ENCODE measurements at regions not wholly inside any gene's neighbourhood (a gene's known extent, or its start where the extent isn't known, plus 50 kb on each side); places are given as distances from the start of the nearest gene placed in this dataset.
A peak's percentile ranks its signal among the peaks of the same experiment; 100 is the strongest.

DNA sequence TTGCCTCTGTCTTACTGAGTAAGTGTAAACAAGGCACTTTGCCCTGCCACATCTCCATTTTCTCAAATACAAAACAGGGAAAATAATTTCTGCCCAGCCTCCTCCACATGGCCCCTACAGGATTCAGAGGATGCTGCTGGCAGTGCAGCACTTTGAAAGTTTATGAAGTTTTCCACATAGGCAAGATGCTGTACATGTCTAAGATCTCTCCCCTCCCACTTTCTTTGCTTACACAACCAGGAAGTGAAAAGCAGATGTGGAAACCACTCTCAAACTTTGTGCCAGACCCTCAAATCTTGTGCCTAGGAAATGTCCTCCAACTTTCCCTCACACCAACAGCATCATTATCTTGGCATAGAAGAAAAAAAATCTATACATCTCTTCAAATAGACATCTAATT is 257.0 kb upstream of the LDB2 start:
- peaks cover 6% of the 10 kb centered on the region for H3K4me1 Mint-ChIP-seq
- H3K27ac Mint-ChIP-seq: no peak overlapping the region
- intact Hi-C loops (cut with micrococcal nuclease): no loop called here
- peaks cover 3% of the 10 kb centered on the region for H3K9me3 Mint-ChIP-seq
- H3K27me3 Mint-ChIP-seq: peaks cover 6% of the 10 kb centered on the region
- no peak overlapping the region for H3K4me3 Mint-ChIP-seq
- H3K36me3 Mint-ChIP-seq (ENCODE audit: low read depth): peaks cover 2% of the 10 kb centered on the region
- no peak for DNase-seq

- H3K4me1 Mint-ChIP-seq: no peaks in the 10 kb centered on the region
- H3K36me3 Mint-ChIP-seq (ENCODE audit: low read depth): no peaks in the 10 kb centered on the region
- H3K9me3 Mint-ChIP-seq: peaks cover 5% of the 10 kb centered on the region
- intact Hi-C loops (cut with micrococcal nuclease): no loop called here
- no peak overlapping the region for H3K4me3 Mint-ChIP-seq
- no peak overlapping the region for H3K27ac Mint-ChIP-seq
- H3K27me3 Mint-ChIP-seq: peaks cover 6% of the 10 kb centered on the region
- DNase-seq: no peak
These were observed 255.1 kb upstream of the LDB2 start for GRCh38 chr4:17153572-17153971.

DNA sequence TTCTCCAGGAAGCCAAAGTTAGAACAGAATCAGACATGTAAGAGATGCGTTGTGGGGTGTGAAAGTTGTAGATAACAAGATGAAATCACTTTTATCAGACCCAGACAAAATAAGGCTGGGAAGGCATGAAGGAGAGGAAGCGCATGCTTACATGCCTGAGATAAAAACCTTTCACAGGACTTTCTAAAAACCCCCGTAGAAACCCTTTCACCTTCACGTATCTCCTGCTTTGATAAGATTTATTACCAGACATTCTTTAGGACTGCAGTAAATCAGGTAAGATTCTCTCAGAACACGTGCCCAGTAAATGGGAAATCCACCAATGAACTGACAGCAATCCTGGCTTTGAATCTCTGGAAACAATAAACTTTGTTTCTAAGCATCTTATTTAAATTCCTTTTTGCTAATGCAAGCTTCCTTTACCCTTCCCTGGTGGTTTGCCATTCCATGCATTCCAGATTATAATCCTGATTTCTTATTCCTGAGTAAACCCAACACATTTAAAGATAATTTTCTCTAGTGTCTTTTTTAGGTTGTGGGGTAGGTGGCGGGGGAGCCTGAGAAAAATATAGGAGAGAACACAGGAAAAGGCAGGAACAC is 254.6 kb upstream of the LDB2 start:
- no peaks in the 10 kb centered on the region for H3K36me3 Mint-ChIP-seq (ENCODE audit: low read depth)
- H3K4me1 Mint-ChIP-seq: no peaks in the 10 kb centered on the region
- peaks cover 6% of the 10 kb centered on the region for H3K27me3 Mint-ChIP-seq
- peaks cover 5% of the 10 kb centered on the region for H3K9me3 Mint-ChIP-seq
- H3K4me3 Mint-ChIP-seq: no peak overlapping the region
- intact Hi-C loops (cut with micrococcal nuclease): no loop called here
- no peak overlapping the region for H3K27ac Mint-ChIP-seq
- no peak for DNase-seq

DNA sequence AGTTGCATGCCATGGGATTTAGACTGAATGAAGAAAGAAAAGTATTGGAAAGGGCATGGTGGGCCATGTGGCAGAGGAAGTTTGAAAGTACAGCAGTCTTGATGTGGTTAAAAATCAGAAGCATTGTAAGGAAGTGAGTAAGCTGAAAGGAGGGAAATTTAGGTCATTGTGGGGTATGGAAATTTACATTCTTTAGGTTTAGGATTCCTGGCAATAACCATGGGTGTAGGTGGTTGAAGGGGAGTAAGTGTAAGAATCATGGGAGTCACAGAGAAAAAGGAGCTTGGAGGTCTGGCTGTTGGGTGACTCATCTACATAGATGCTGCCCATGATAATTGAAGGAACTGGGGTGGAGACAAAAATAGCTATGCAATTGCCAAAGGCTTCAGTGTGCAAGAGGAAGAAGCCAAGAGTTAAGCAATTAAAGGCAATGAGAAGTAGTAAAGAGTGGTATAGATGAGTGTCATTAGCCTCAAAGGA is 243.8 kb upstream of the LDB2 start:
- no peak overlapping the region for H3K4me3 Mint-ChIP-seq
- peaks cover 10% of the 10 kb centered on the region for H3K9me3 Mint-ChIP-seq
- H3K36me3 Mint-ChIP-seq (ENCODE audit: low read depth): no peaks in the 10 kb centered on the region
- H3K27ac Mint-ChIP-seq: no peak overlapping the region
- intact Hi-C loops (cut with micrococcal nuclease): no loop called here
- DNase-seq: no peak
- no peaks in the 10 kb centered on the region for H3K27me3 Mint-ChIP-seq
- H3K4me1 Mint-ChIP-seq: peaks cover 6% of the 10 kb centered on the region

- intact Hi-C loops (cut with micrococcal nuclease): no loop called here
- no peak for DNase-seq
- Mint-ChIP-seq H3K27ac (no peak overlapping the region), H3K4me3 (no peak overlapping the region), H3K36me3 (ENCODE audit: low read depth) (no peaks in the 10 kb centered on the region), H3K9me3 (peaks cover 10% of the 10 kb centered on the region), H3K4me1 (peaks cover 6% of the 10 kb centered on the region), H3K27me3 (no peaks in the 10 kb centered on the region)
These were observed 240.4 kb upstream of the LDB2 start for GRCh38 chr4:17138847-17139246.

GRCh38 chr4:17134565-17134964 is 236.1 kb upstream of the LDB2 start:
- H3K27me3 Mint-ChIP-seq: no peaks in the 10 kb centered on the region

GRCh38 chr4:17134100-17134499 is 235.7 kb upstream of the LDB2 start:
- Mint-ChIP-seq H3K4me1 (no peaks in the 10 kb centered on the region), H3K4me3 (no peak overlapping the region), H3K36me3 (ENCODE audit: low read depth) (no peaks in the 10 kb centered on the region), H3K27ac (no peak overlapping the region), H3K9me3 (no peaks in the 10 kb centered on the region), H3K27me3 (no peaks in the 10 kb centered on the region)
- no peak for DNase-seq
- intact Hi-C loops (cut with micrococcal nuclease): no loop called here

More at GRCh38 chr4:17134565-17134964, 236.1 kb upstream of the LDB2 start:
- H3K4me1 Mint-ChIP-seq: no peaks in the 10 kb centered on the region
- H3K9me3 Mint-ChIP-seq: no peaks in the 10 kb centered on the region
- no peak for DNase-seq
- no peaks in the 10 kb centered on the region for H3K36me3 Mint-ChIP-seq (ENCODE audit: low read depth)
- H3K27ac Mint-ChIP-seq: no peak overlapping the region
- intact Hi-C loops (cut with micrococcal nuclease): no loop called here
- H3K4me3 Mint-ChIP-seq: no peak overlapping the region

GRCh38 chr4:17132226-17132625 is 233.8 kb upstream of the LDB2 start:
- Mint-ChIP-seq H3K9me3 (no peaks in the 10 kb centered on the region), H3K4me3 (no peak overlapping the region), H3K36me3 (ENCODE audit: low read depth) (no peaks in the 10 kb centered on the region), H3K4me1 (no peaks in the 10 kb centered on the region), H3K27me3 (no peaks in the 10 kb centered on the region), H3K27ac (no peak overlapping the region)
- DNase-seq: no peak
- intact Hi-C loops (cut with micrococcal nuclease): no loop called here

- intact Hi-C loops (cut with micrococcal nuclease): no loop called here
- H3K4me1 Mint-ChIP-seq: no peaks in the 10 kb centered on the region
- no peaks in the 10 kb centered on the region for H3K9me3 Mint-ChIP-seq
- no peak overlapping the region for H3K27ac Mint-ChIP-seq
- DNase-seq: no peak
- H3K4me3 Mint-ChIP-seq: no peak overlapping the region
- no peaks in the 10 kb centered on the region for H3K27me3 Mint-ChIP-seq
- H3K36me3 Mint-ChIP-seq (ENCODE audit: low read depth): no peaks in the 10 kb centered on the region
These were observed 229.8 kb upstream of the LDB2 start for GRCh38 chr4:17128268-17128667.

- no peak for DNase-seq
- H3K27me3 Mint-ChIP-seq: no peaks in the 10 kb centered on the region
These were observed 228.0 kb upstream of the LDB2 start for GRCh38 chr4:17126321-17126966.

GRCh38 chr4:17124767-17125166 is 226.3 kb upstream of the LDB2 start:
- Mint-ChIP-seq H3K4me3 (no peak overlapping the region), H3K27me3 (no peaks in the 10 kb centered on the region), H3K4me1 (no peaks in the 10 kb centered on the region), H3K27ac (no peak overlapping the region), H3K9me3 (no peaks in the 10 kb centered on the region), H3K36me3 (ENCODE audit: low read depth) (no peaks in the 10 kb centered on the region)
- no peak for DNase-seq
- intact Hi-C loops (cut with micrococcal nuclease): no loop called here

More at GRCh38 chr4:17126321-17126966, 228.0 kb upstream of the LDB2 start:
- H3K36me3 Mint-ChIP-seq (ENCODE audit: low read depth): no peaks in the 10 kb centered on the region
- no peaks in the 10 kb centered on the region for H3K4me1 Mint-ChIP-seq
- intact Hi-C loops (cut with micrococcal nuclease): no loop called here
- H3K9me3 Mint-ChIP-seq: no peaks in the 10 kb centered on the region
- no peak overlapping the region for H3K4me3 Mint-ChIP-seq
- no peak overlapping the region for H3K27ac Mint-ChIP-seq

- no peaks in the 10 kb centered on the region for H3K9me3 Mint-ChIP-seq
- H3K4me3 Mint-ChIP-seq: no peak overlapping the region
- H3K4me1 Mint-ChIP-seq: no peaks in the 10 kb centered on the region
- H3K27me3 Mint-ChIP-seq: peaks cover 1% of the 10 kb centered on the region
- intact Hi-C loops (cut with micrococcal nuclease): no loop called here
- H3K27ac Mint-ChIP-seq: no peak overlapping the region
- DNase-seq: no peak
- no peaks in the 10 kb centered on the region for H3K36me3 Mint-ChIP-seq (ENCODE audit: low read depth)
These were observed 222.3 kb upstream of the LDB2 start for GRCh38 chr4:17120761-17121160.

- intact Hi-C loops (cut with micrococcal nuclease): no loop called here
- no peaks in the 10 kb centered on the region for H3K9me3 Mint-ChIP-seq
- H3K36me3 Mint-ChIP-seq (ENCODE audit: low read depth): no peaks in the 10 kb centered on the region
- no peak overlapping the region for H3K27ac Mint-ChIP-seq
- peaks cover 1% of the 10 kb centered on the region for H3K27me3 Mint-ChIP-seq
- H3K4me1 Mint-ChIP-seq: no peaks in the 10 kb centered on the region
- no peak overlapping the region for H3K4me3 Mint-ChIP-seq
- no peak for DNase-seq
These were observed 219.3 kb upstream of the LDB2 start for GRCh38 chr4:17117746-17118145.

- intact Hi-C loops (cut with micrococcal nuclease): no loop called here
- Mint-ChIP-seq H3K4me3 (no peak overlapping the region), H3K9me3 (no peaks in the 10 kb centered on the region), H3K36me3 (ENCODE audit: low read depth) (no peaks in the 10 kb centered on the region), H3K27me3 (peaks cover 1% of the 10 kb centered on the region), H3K27ac (no peak overlapping the region), H3K4me1 (peaks cover 2% of the 10 kb centered on the region)
- DNase-seq: no peak
These were observed 217.1 kb upstream of the LDB2 start for GRCh38 chr4:17115583-17115982.

DNA sequence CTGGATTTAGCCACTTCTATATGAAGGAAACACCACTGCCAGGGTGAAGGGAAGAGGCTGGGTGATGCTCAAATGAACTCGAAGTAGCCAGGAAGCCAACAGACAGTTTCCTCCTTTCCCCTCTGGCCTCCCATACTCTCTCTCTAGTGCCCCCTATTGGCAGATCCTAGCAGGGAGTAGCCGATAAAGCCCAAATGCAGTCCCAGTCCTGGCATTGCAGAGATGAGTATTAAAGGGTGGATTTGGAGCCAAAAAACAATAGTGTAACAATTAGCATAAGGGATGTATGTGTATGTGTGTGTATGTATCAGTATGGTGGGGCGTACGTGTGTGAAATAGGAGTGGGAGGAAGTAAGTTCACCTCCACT is 213.8 kb upstream of the LDB2 start:
- Mint-ChIP-seq H3K27me3 (no peaks in the 10 kb centered on the region), H3K36me3 (ENCODE audit: low read depth) (no peaks in the 10 kb centered on the region), H3K9me3 (no peaks in the 10 kb centered on the region), H3K4me3 (no peak overlapping the region), H3K27ac (no peak overlapping the region), H3K4me1 (peaks cover 2% of the 10 kb centered on the region)
- peak; percentile 65 for DNase-seq
- intact Hi-C loops (cut with micrococcal nuclease): no loop called here

Measured in activated CD4-positive, alpha-beta T cell treated with anti-CD3 and anti-CD28 coated beads, Interleukin-2, amount 10 ng/mL, durations not matched to agents 24 days and 14 days (primary cell).